SK-N-SH treated with all-trans-retinoic acid at 6 μM for 48 hours (cell line): ENCODE measurements at regions not wholly inside any gene's neighbourhood (a gene's known extent, or its start where the extent isn't known, plus 50 kb on each side); places are given as distances from the start of the nearest gene placed in this dataset.
A peak's percentile ranks its signal among the peaks of the same experiment; 100 is the strongest.

Experiments
- ATAC-seq: fragments of 200-7000 bp; cut with Tn5 transposase; 3 replicates; pipeline ENCODE4 v1.9.1; 2020; ENCODE audit warnings: mild to moderate bottlenecking, moderate library complexity
- ARNTL ChIP-seq: fragments of 450-650 bp; formaldehyde crosslinking; IDR thresholded peaks from 2 replicates; pipeline ENCODE4 v1.5.0; 2020; ENCODE audit warnings: low read depth, mild to moderate bottlenecking, moderate library complexity, borderline replicate concordance
- BACH2 ChIP-seq: fragments of 250-450 bp; sonication (Bioruptor Pico); IDR thresholded peaks from 2 replicates; pipeline ENCODE4 v1.9.0; 2021; ENCODE audit warnings: mild to moderate bottlenecking, borderline replicate concordance
- CSDC2 ChIP-seq: fragments of 250-450 bp; sonication (Bioruptor Pico); IDR thresholded peaks from 2 replicates; pipeline ENCODE4 v1.5.0; 2020; ENCODE audit warnings: mild to moderate bottlenecking, moderate library complexity
- CSRNP3 ChIP-seq: fragments of 250-450 bp; sonication (Bioruptor Pico); IDR thresholded peaks from 2 replicates; pipeline ENCODE4 v1.5.1; 2021; ENCODE audit warnings: mild to moderate bottlenecking, moderate library complexity
- ESRRG ChIP-seq: fragments of 250-450 bp; sonication (Bioruptor Pico); IDR thresholded peaks from 2 replicates; pipeline ENCODE4 v1.6.1; 2021; ENCODE audit warnings: mild to moderate bottlenecking
- GLIS3 ChIP-seq: fragments of 250-450 bp; sonication (Bioruptor Pico); IDR thresholded peaks from 2 replicates; pipeline ENCODE4 v1.5.0; 2020; ENCODE audit warnings: mild to moderate bottlenecking, moderate library complexity
- ISL1 ChIP-seq: fragments of 250-450 bp; sonication (Bioruptor Pico); IDR thresholded peaks from 2 replicates; pipeline ENCODE4 v2.1.2; 2022; ENCODE audit warnings: mild to moderate bottlenecking, moderate library complexity
- OSR1 ChIP-seq: fragments of 250-450 bp; sonication (Bioruptor Pico); IDR thresholded peaks from 2 replicates; pipeline ENCODE4 v1.8.0; 2022; ENCODE audit warnings: moderate library complexity, mild to moderate bottlenecking, inconsistent platforms
- PATZ1 ChIP-seq: fragments of 250-450 bp; sonication (Bioruptor Pico); IDR thresholded peaks from 2 replicates; pipeline ENCODE4 v1.8.0; 2020; ENCODE audit warnings: mild to moderate bottlenecking, moderate library complexity, borderline replicate concordance
- PPARA ChIP-seq: fragments of 250-450 bp; sonication (Bioruptor Pico); IDR thresholded peaks from 2 replicates; pipeline ENCODE4 v1.5.0; 2020; ENCODE audit warnings: mild to moderate bottlenecking, borderline replicate concordance
- RARB ChIP-seq: fragments of 250-450 bp; sonication (Bioruptor Pico); IDR thresholded peaks from 2 replicates; pipeline ENCODE4 v1.8.0; 2021; ENCODE audit warnings: mild to moderate bottlenecking, moderate library complexity
- SNAI2 ChIP-seq: fragments of 250-450 bp; sonication (Bioruptor Pico); IDR thresholded peaks from 2 replicates; pipeline ENCODE4 v1.5.0; 2020; ENCODE audit warnings: mild to moderate bottlenecking, moderate library complexity
- TCF4 ChIP-seq: fragments of 250-450 bp; sonication (Bioruptor Pico); IDR thresholded peaks from 2 replicates; pipeline ENCODE4 v1.8.0; 2021; ENCODE audit warnings: mild to moderate bottlenecking, moderate library complexity, borderline replicate concordance
- TOX ChIP-seq: fragments of 250-450 bp; sonication (Bioruptor Pico); IDR thresholded peaks from 2 replicates; pipeline ENCODE4 v1.8.0; 2021; ENCODE audit warnings: mild to moderate bottlenecking, moderate library complexity, borderline replicate concordance
- TSHZ2 ChIP-seq: fragments of 250-450 bp; sonication (Bioruptor Pico); IDR thresholded peaks from 2 replicates; pipeline ENCODE4 v1.5.0; 2020; ENCODE audit warnings: mild to moderate bottlenecking, moderate library complexity
- ZC3H10 ChIP-seq: fragments of 250-450 bp; sonication (Bioruptor Pico); IDR thresholded peaks from 2 replicates; pipeline ENCODE4 v1.5.1; 2021; ENCODE audit warnings: mild to moderate bottlenecking, moderate library complexity
- ZFP3 ChIP-seq: fragments of 250-450 bp; sonication (Bioruptor Pico); IDR thresholded peaks from 2 replicates; pipeline ENCODE4 v1.5.0; 2020; ENCODE audit warnings: mild to moderate bottlenecking, moderate library complexity
- ZFP30 ChIP-seq: fragments of 450-650 bp; formaldehyde crosslinking; IDR thresholded peaks from 2 replicates; pipeline ENCODE4 v1.5.0; 2022; ENCODE audit warnings: mild to moderate bottlenecking, moderate library complexity
- ZNF565 ChIP-seq: fragments of 450-650 bp; formaldehyde crosslinking; conservative IDR thresholded peaks from 2 replicates; pipeline ENCODE4 v1.5.0; 2020; ENCODE audit warnings: low read depth, mild to moderate bottlenecking, moderate library complexity
- ZNF70 ChIP-seq: fragments of 450-650 bp; formaldehyde crosslinking; IDR thresholded peaks from 2 replicates; pipeline ENCODE4 v1.5.0; 2020; ENCODE audit warnings: mild to moderate bottlenecking, moderate library complexity
- ZNF8 ChIP-seq: fragments of 450-650 bp; formaldehyde crosslinking; IDR thresholded peaks from 2 replicates; pipeline ENCODE4 v1.5.0; 2020; ENCODE audit warnings: mild to moderate bottlenecking, moderate library complexity

- TF ChIP-seq SNAI2 (CRISPR knock-in tag) (no peak), ZNF565 (CRISPR knock-in tag) (no peak)
- ATAC-seq = no peak
Measured at GRCh38 chrX:71000139-71000538, 68.0 kb downstream of the SNX12 start.

GRCh38 chrX:70998411-70999027 lies 67.6 kb upstream of the SLC7A3 start:
- TF ChIP-seq ZNF565 (CRISPR knock-in tag) = no peak
- no peak for TF ChIP-seq ZNF8
- TF ChIP-seq ZC3H10 (CRISPR knock-in tag) = no peak
- TF ChIP-seq OSR1 (CRISPR knock-in tag) = no peak
- TF ChIP-seq TOX (CRISPR knock-in tag) = no peak
- no peak for TF ChIP-seq RARB (CRISPR knock-in tag)
- no peak for TF ChIP-seq PPARA (CRISPR knock-in tag)
- no peak for TF ChIP-seq TSHZ2 (CRISPR knock-in tag)
- no peak for TF ChIP-seq ISL1 (CRISPR knock-in tag)
- TF ChIP-seq ZFP3 = no peak
- TF ChIP-seq BACH2 = no peak
- no peak for TF ChIP-seq ESRRG (CRISPR knock-in tag)
- TF ChIP-seq ZNF70 (CRISPR knock-in tag) = no peak
- TF ChIP-seq CSRNP3 (CRISPR knock-in tag) = no peak
- ATAC-seq = peak; percentile 65

- no peak for ATAC-seq
- TF ChIP-seq ISL1 (CRISPR knock-in tag) (no peak), OSR1 (CRISPR knock-in tag) (no peak)
Measured at GRCh38 chrX:70995338-70995737, 64.4 kb upstream of the SLC7A3 start.

- ATAC-seq = no peak
- TF ChIP-seq PATZ1 (CRISPR knock-in tag) = no peak
- TF ChIP-seq ZNF70 (CRISPR knock-in tag) = no peak
- TF ChIP-seq OSR1 (CRISPR knock-in tag) = no peak
- TF ChIP-seq RARB (CRISPR knock-in tag) = no peak
- no peak for TF ChIP-seq ZC3H10 (CRISPR knock-in tag)
- TF ChIP-seq SNAI2 (CRISPR knock-in tag) = no peak
- TF ChIP-seq TCF4 (CRISPR knock-in tag) = no peak
- no peak for TF ChIP-seq GLIS3 (CRISPR knock-in tag)
- TF ChIP-seq ARNTL (CRISPR knock-in tag) = no peak
- TF ChIP-seq ZFP3 = no peak
- no peak for TF ChIP-seq ZFP30 (CRISPR knock-in tag)
- TF ChIP-seq TOX (CRISPR knock-in tag) = no peak
- no peak for TF ChIP-seq ESRRG (CRISPR knock-in tag)
- no peak for TF ChIP-seq CSRNP3 (CRISPR knock-in tag)
- TF ChIP-seq TSHZ2 (CRISPR knock-in tag) = no peak
- TF ChIP-seq ZNF8 = no peak
- no peak for TF ChIP-seq ZNF565 (CRISPR knock-in tag)
- no peak for TF ChIP-seq BACH2
- no peak for TF ChIP-seq CSDC2 (CRISPR knock-in tag)
Measured at GRCh38 chrX:70988425-70988824, 57.5 kb upstream of the SLC7A3 start.
